Urothelium cell line (cell line): ENCODE measurements at regions not wholly inside any gene's neighbourhood (a gene's known extent, or its start where the extent isn't known, plus 50 kb on each side); places are given as distances from the start of the nearest gene placed in this dataset.
A peak's percentile ranks its signal among the peaks of the same experiment; 100 is the strongest.
"Not testable (repeated sequence)": the region's sequence is repeated elsewhere in the genome, so short reads cannot be mapped to it uniquely, and the experiment has no call there.

Source experiments
- DNase-seq: peaks from one replicate; pipeline ENCODE4 v3.0.0; 2011; ENCODE audit warnings: low spot score, mixed read lengths
- FAIRE-seq: peaks from 2 replicates; lab custom pipeline; 2011; peaks lifted over from hg19 to GRCh38; lab: Jason Lieb, UNC

GRCh38 chr11:116388146-116388545 lies 384.6 kb downstream of the BUD13 start:
- FAIRE-seq: no peak
- DNase-seq: no peak

GRCh38 chr11:116387641-116388040 lies 385.1 kb downstream of the BUD13 start:
- FAIRE-seq (no peak), DNase-seq (no peak)

GRCh38 chr11:116386118-116386699 lies 386.6 kb downstream of the BUD13 start:
- DNase-seq (no peak), FAIRE-seq (no peak)

GRCh38 chr11:116384876-116385275 lies 387.9 kb downstream of the BUD13 start:
- no peak for FAIRE-seq
- no peak for DNase-seq

GRCh38 chr11:116384407-116384806 lies 388.4 kb downstream of the BUD13 start:
- no peak for FAIRE-seq
- no peak for DNase-seq

- FAIRE-seq (no peak), DNase-seq (peak; percentile 64)
Measured at GRCh38 chr11:116379185-116379828, 393.5 kb downstream of the BUD13 start.

- DNase-seq (no peak), FAIRE-seq (no peak)
Measured at GRCh38 chr11:116376547-116376946, 396.2 kb downstream of the BUD13 start.

- DNase-seq: no peak
- FAIRE-seq: no peak
Measured at GRCh38 chr11:116376054-116376453, 396.7 kb downstream of the BUD13 start.

- FAIRE-seq (no peak), DNase-seq (no peak)
Measured at GRCh38 chr11:116375221-116375620, 397.6 kb downstream of the BUD13 start.

GRCh38 chr11:116374085-116374484 lies 398.7 kb downstream of the BUD13 start:
- no peak for FAIRE-seq
- DNase-seq: no peak

- FAIRE-seq (no peak), DNase-seq (no peak)
Measured at GRCh38 chr11:116373104-116373944, 399.5 kb downstream of the BUD13 start.

- DNase-seq (no peak), FAIRE-seq (no peak)
Measured at GRCh38 chr11:116371146-116371545, 401.6 kb downstream of the BUD13 start.

GRCh38 chr11:116368784-116369183 lies 404.0 kb downstream of the BUD13 start:
- FAIRE-seq (no peak), DNase-seq (no peak)

- DNase-seq (peak; percentile 70), FAIRE-seq (no peak)
Measured at GRCh38 chr11:116366980-116367645, 405.7 kb downstream of the BUD13 start.

- FAIRE-seq: no peak
- DNase-seq: no peak
Measured at GRCh38 chr11:116366451-116366850, 406.3 kb downstream of the BUD13 start.

- not testable (repeated sequence) for DNase-seq, FAIRE-seq
Measured at GRCh38 chr11:116364925-116365324, 407.9 kb downstream of the BUD13 start.

- DNase-seq (no peak), FAIRE-seq (no peak)
Measured at GRCh38 chr11:116364348-116364747, 408.4 kb downstream of the BUD13 start.

- FAIRE-seq (no peak), DNase-seq (no peak)
Measured at GRCh38 chr11:116360221-116360941, 412.4 kb downstream of the BUD13 start.

GRCh38 chr11:116357784-116358544 lies 414.8 kb downstream of the BUD13 start:
- FAIRE-seq (peak; percentile 40), DNase-seq (no peak)

GRCh38 chr11:116356451-116356850 lies 416.3 kb downstream of the BUD13 start:
- DNase-seq (no peak), FAIRE-seq (no peak)
